Gastroesophageal sphincter (tissue), 3 donors: ENCODE measurements at regions not wholly inside any gene's neighbourhood (a gene's known extent, or its start where the extent isn't known, plus 50 kb on each side); places are given as distances from the start of the nearest gene placed in this dataset.

Experiments
- EP300 ChIP-seq: sonication (generic); formaldehyde crosslinking; IDR thresholded peaks from one replicate; pipeline ENCODE4 v1.6.1; 2017; ENCODE audit warnings: antibody characterized with exemption, mild to moderate bottlenecking
- TF ChIP-seq, protein P1 (sequence below), 4 experiments: fragments of 200-600 bp in 2 of 4; fragments of 450-650 bp in 2 of 4; sonication (generic) in 1 of 4; IDR thresholded peaks; one replicate each; pipeline ENCODE4 v1.5.1; 2017 to 2019; ENCODE audit warnings: antibody characterized with exemption in 4 of 4, mild to moderate bottlenecking in 2 of 4, moderate library complexity in 2 of 4

GRCh38 chr4:133439830-133440229, 290.7 kb downstream of the PCDH10 start:
- TF ChIP-seq EP300 = no peak
- TF ChIP-seq, protein P1, sequence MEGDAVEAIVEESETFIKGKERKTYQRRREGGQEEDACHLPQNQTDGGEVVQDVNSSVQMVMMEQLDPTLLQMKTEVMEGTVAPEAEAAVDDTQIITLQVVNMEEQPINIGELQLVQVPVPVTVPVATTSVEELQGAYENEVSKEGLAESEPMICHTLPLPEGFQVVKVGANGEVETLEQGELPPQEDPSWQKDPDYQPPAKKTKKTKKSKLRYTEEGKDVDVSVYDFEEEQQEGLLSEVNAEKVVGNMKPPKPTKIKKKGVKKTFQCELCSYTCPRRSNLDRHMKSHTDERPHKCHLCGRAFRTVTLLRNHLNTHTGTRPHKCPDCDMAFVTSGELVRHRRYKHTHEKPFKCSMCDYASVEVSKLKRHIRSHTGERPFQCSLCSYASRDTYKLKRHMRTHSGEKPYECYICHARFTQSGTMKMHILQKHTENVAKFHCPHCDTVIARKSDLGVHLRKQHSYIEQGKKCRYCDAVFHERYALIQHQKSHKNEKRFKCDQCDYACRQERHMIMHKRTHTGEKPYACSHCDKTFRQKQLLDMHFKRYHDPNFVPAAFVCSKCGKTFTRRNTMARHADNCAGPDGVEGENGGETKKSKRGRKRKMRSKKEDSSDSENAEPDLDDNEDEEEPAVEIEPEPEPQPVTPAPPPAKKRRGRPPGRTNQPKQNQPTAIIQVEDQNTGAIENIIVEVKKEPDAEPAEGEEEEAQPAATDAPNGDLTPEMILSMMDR (IDR thresholded peaks at IDR 0.05) = no peak
